GM18520 (cell line): ENCODE measurements at regions not wholly inside any gene's neighbourhood (a gene's known extent, or its start where the extent isn't known, plus 50 kb on each side); places are given as distances from the start of the nearest gene placed in this dataset.
"Not testable (repeated sequence)": the region's sequence is repeated elsewhere in the genome, so short reads cannot be mapped to it uniquely, and the experiment has no call there.

Source experiments
- ATAC-seq: cut with Tn5 transposase; IDR thresholded peaks from one replicate; pipeline ENCODE4 v1.9.1; 2021; ENCODE audit not compliant: unreplicated experiment

DNA sequence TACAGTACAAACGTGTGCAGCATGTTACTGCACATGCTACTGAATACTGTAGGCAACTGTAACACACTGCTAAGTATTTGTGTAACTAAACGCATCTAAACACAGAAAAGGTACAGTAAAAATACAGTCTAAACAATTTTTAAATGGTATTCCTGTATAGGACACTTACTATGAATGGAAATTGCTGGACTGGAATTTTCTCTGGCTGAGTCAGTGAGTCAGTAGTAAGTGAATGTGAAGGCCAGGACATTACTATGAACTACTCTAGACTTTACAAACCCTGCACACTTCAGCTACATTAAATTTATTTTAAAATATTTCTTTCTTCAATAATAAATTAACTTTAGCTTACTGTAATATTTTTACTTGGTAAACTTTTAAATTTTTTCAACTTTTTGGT lies 225.0 kb upstream of the TENT5A start:
- no peak for ATAC-seq

GRCh38 chr6:81969814-81970213 lies 217.3 kb upstream of the TENT5A start:
- no peak for ATAC-seq

- ATAC-seq, result no peak
These were observed 216.5 kb upstream of the TENT5A start for GRCh38 chr6:81969011-81969410.

GRCh38 chr6:81966968-81967367 lies 214.5 kb upstream of the TENT5A start:
- ATAC-seq, result no peak

DNA sequence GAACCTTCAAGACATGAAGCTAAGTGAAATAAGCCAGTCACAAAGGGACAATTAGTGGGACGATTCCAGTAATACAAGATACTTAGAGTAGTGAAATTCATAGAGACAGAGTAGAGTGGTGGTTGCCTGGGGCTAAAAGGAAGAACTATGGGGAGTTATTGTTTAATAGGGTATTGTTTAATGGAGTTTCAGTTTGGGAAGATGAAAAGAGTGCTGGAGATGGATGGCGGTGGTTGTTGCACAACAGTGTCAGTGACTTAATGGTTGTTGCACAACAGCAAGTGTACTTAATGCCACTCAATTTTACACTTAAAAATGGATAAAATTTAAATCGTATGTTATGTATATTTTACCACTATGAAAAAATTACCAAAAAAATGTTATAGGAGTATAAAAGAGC lies 209.7 kb upstream of the TENT5A start:
- no peak for ATAC-seq

DNA sequence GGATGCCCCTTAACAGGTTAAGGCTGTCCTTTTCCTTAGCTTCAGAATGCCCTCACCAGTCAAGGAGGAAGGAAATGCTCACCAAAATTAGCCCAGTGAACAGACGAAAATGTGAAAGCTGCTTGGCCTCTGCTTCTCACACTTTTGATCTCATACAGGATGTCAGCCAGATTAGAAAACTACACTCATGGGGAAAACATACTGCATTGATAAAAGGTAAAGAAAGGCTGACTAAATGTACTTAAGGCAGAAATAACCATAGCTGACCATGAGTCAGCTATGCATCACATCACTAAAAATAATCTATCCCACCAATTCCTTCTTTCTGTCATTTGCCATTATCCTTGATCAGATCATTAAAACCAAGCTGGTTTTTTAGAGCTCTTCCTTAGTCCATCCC lies 198.4 kb upstream of the TENT5A start:
- ATAC-seq, result peak; percentile 78

DNA sequence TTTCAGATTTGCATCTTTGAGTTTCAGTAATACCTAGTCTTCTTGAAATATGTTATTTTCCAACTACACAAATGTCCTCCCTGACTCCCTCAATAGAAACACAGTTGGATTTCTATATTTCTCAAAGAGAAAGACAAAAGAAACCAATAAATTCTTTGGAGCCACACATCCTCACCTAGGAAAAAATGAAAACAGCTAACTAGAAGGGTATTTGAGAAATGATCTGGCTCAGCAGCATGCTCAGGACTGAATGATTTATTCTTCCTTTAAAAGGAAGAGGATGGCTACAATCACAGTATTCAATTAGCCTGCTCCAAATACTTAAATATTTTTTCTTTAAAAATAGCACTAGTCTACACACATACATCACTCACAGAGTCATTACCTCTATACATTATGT lies 196.4 kb upstream of the TENT5A start:
- no peak for ATAC-seq

- ATAC-seq, result not testable (repeated sequence)
These were observed 195.7 kb upstream of the TENT5A start for GRCh38 chr6:81948196-81948595.

DNA sequence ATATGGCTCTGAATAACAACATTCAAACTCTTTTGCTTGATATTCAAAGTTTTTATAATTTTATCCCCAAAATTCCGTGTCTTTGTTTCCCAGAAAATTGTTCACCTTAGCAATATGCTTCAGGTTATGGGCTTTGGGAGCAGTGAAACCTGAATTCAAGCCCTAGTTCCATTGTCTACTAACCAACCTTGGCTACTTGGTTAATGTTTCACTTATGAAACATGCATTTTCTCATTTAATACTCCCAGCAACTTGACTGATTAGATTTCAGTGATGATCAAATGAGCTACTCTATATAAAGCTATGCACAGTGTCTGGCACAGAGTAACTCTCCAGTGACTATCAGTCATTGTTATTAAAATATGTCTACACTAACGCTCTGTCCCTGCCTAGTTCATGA lies 192.2 kb upstream of the TENT5A start:
- ATAC-seq, result no peak

DNA sequence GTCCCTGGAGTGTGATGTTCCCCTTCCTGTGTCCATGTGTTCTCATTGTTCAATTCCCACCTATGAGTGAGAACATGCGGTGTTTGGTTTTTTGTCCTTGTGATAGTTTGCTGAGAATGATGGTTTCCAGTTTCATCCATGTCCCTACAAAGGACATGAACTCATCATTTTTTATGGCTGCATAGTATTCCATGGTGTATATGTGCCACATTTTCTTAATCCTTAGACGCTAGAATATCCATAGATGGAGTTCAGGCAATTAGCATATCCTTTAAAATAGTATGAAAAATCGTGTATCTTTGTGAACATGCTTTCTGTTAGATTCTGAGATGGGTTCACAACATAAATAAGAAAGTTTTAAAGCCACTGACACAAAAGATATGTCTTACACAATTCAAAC lies 190.4 kb upstream of the TENT5A start:
- not testable (repeated sequence) for ATAC-seq

DNA sequence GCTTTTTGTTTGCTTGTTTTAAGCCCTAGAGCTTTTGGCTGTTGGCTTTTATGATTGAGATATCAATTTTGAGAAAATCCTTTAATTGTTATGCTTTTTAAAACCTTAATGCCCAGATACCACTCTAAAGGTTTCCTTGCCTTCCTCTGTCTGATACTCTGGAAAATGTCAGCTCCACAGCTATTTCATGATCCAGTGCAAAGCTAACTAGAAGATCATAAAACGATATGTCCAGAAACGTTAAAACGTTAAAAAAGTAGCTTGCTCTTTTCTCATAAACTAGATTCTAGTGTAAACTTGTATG lies 189.5 kb upstream of the TENT5A start:
- ATAC-seq, result no peak

DNA sequence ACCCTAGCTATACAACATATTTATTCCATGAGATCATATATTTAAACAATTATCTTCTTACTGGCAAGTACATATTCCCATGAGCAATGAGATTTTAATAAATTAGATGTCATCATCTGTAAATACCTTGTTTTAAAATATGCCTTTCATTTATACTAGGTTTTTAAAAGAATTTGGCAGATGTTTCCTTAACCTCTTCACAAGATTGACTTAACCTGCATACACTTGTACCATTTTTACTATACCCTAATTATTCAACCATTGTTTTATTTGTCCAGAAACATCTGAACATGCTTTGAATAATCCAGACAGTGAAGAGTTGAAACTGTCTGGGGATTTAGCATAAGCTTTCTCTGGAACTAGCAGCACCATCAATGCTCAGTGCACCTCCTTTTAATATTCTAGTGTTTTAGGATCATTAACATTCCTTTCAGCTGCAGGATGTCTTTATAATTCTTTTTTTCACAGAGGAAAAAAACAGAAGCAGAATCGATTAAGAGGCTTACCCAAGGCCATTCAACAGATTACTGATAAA lies 188.0 kb upstream of the TENT5A start:
- no peak for ATAC-seq

- no peak for ATAC-seq
These were observed 187.3 kb upstream of the TENT5A start for GRCh38 chr6:81939766-81940165.

DNA sequence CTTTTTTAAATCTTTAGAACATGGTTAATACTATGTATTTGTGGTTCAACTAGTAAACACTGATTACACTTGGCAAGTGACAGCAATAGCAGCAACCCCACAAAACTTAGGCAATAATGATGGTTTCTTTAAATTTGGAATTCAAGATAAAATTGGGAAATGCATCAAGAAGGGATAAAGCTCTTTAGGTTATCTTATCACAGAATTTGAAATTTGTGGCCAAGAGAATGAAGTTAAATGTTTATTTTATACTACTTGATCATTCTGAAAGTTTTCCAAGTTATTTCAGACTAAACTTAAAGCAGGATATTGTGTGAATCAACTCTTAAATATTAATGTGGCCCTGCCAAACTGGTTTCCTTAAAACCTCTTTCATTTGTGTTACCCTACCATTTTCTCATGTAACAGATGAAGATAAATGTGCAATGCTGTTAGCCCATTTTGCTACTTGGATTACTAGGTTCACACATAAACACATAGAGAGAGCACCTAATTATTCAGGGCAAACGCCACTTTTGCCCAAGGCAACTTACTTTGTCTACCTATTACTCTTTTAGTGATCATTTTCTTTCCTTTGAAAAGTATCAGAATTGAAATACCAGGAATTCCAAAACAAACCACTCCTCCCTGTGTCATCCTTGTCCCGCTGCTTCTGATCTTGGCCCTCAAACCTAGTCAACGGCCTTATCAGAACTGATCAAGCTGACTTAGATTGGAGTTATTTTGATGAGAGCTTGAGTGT lies 186.7 kb upstream of the TENT5A start:
- ATAC-seq, result no peak

DNA sequence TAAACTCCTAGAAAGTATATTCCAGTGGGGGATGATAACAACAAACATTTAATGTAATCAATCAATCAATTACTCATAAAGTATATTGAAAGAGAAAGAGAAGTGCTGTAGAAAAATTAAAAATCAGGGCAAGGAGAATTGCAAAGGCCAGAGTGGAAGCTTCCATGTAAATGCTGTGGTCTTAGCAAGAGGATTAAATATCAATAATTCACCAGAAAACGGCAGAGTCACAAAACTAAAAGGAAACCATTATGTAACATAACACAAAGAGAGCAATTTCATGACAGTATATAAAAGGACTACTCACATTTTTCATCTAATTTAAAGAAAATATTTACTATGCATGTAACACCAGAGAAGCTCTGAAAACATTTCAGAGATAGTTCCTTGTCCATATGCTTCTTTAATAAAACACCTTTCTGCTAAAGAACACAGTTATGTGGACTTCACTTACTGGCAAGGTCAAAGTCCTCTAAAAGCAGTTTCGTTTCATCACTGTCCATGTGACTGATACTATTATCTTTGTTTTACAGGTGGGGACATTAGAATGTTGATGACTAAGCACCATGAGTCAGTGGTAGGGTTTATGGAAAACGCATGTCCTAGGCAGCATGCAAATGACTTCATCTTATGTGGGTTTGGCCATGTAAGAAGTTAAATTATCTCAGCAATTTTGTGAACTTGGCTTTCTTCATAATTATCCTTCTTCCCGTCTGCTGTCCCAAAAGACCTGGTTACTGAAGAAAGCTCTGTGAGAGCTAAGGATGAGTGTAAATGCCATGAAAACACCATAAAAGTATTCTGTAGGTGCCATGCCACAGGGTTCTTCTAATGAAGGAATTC lies 185.8 kb upstream of the TENT5A start:
- peak; percentile 99 for ATAC-seq

DNA sequence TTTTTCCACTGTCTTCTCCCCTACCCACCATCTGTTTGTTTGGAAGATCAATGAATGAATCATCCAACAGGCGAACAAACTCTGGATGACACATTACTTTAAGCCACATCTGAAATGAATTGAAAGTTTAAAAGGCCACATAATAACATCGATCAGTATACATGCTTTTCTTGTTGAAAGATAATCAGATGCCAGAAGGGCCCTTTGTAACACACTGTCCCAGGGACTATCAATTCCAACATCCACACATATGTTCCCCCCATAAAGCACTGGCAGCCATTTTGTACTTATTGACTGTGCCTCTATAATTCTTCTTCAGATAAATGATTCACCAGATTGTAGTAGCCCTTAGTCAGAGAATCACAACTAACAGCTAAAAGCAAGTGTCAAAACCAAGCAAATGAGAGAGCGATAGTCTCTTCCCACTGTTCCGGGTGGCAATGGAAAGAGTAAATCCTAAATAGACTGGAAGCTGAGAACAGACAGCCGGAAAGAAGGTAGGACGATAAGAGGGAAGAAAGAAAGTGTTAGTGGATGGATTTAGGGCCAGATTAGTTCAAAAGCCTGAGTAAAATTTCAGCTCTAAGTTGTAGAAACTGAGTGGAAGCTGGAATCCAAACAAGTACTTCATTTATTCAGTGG lies 184.9 kb upstream of the TENT5A start:
- ATAC-seq, result no peak

- no peak for ATAC-seq
These were observed 182.5 kb upstream of the TENT5A start for GRCh38 chr6:81934936-81935335.

- ATAC-seq, result no peak
These were observed 181.1 kb upstream of the TENT5A start for GRCh38 chr6:81933608-81934051.

GRCh38 chr6:81933089-81933488 lies 180.6 kb upstream of the TENT5A start:
- ATAC-seq, result peak; percentile 41

- ATAC-seq, result not testable (repeated sequence)
These were observed 180.0 kb upstream of the TENT5A start for GRCh38 chr6:81932448-81932847.

GRCh38 chr6:81929828-81930227 lies 177.3 kb upstream of the TENT5A start:
- no peak for ATAC-seq

GRCh38 chr6:81925201-81925600 lies 172.7 kb upstream of the TENT5A start:
- ATAC-seq, result no peak
